ENCODE measurements at regions not wholly inside any gene's neighbourhood (a gene's known extent, or its start where the extent isn't known, plus 50 kb on each side); places are given as distances from the start of the nearest gene placed in this dataset.
"Not testable (repeated sequence)": the region's sequence is repeated elsewhere in the genome, so short reads cannot be mapped to it uniquely, and the experiment has no call there.

DNA sequence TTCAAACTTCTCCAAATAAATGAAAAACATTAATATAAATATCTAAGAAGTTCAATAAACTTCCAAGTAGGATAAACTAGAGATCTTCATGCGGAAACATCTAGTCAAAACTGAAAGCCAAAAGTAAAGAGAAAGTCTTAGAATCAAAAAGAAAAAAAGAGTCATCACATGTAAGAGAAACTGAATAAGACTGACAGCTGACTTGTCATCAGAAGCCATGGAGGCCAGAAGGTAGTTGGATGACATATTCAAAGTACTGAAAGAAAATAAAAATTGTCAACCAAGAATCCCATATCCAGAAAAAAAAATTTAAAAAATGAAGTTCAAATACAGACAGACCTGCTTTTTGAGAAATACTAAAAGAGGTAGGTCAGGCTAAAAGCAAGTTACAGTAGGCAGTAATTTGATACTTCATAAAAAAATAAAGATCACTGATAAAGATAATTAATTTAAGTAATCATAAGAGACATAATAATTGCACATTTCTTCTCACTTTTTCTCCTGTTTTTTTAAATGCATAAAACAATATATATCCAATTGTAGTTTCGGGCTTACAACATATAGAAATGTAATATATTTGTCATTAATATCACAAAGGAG, 327.6 kb upstream of the PCDH9 start:
- no peak for DNase-seq (ENCODE audit: low spot score in 2 of 2)
- Histone ChIP-seq H3K27me3 (ENCODE audit: low read depth) (no peaks in the 10 kb centered on the region), H3K9me3 (no peaks in the 10 kb centered on the region), H3K4me3 (no peak overlapping the region), H3K4me1 (no peaks in the 10 kb centered on the region), H3K36me3 (replicated peaks) (no peaks in the 10 kb centered on the region)
- in situ Hi-C loops (cut with MboI; ENCODE audit: low sequenced_read_pairs), result no loop called here

DNA sequence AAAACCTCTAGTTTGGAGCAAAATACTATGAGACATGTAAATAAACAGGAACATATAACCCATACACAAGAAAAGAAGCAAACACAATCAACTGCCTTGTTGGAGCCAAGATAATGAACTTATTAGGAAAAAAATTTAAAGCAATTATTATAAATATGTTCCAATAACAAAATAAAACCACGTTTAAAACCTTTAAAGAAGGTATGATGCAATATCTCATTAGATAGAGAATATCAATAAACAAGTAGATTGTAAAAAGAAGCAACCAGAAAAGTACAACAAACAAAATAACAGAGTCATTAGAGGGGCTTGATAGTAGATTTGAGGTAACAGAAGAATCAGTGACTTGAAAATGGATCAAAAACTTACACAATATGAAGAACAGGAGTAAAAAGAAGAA, 327.0 kb upstream of the PCDH9 start:
- Histone ChIP-seq H3K4me1 (no peaks in the 10 kb centered on the region), H3K9me3 (no peaks in the 10 kb centered on the region), H3K36me3 (replicated peaks) (no peaks in the 10 kb centered on the region), H3K4me3 (no peak overlapping the region), H3K27me3 (ENCODE audit: low read depth) (no peaks in the 10 kb centered on the region)
- no peak for DNase-seq (ENCODE audit: low spot score in 2 of 2)
- in situ Hi-C loops (cut with MboI; ENCODE audit: low sequenced_read_pairs), result no loop called here

DNA sequence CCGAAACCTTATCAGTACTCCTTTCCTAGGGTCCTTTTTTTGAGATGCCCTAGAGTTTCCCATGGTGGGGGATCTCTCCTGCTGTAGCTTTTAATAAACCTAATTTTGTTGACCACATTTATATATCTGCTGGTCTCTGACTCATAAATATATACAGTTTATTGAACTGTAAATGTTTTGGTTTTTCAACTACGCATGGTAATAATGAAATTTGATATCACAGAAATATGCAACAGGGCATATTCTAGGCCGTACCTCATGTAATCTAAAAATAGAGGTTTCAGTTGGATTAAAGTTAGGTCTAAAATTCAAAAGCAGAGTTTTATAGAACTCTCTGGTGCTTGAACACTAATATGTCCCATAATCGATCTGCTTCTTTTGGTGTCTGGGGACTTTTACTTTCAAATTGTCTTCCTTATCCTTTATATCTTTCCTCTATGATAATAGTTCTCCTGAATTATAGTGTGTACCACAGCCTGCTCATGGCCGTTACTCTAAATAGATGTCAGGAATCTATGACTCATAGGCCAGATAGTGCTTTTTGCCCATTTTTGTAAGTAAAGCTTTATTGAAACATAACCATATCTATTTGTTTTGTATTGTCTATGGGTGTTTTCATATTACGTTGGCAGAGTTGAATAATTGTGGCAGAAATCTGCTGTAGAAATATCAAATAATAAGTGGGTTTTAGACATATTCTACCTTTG, 324.8 kb upstream of the PCDH9 start:
- Histone ChIP-seq H3K4me3 (no peak overlapping the region), H3K4me1 (no peaks in the 10 kb centered on the region), H3K36me3 (replicated peaks) (no peaks in the 10 kb centered on the region), H3K9me3 (no peaks in the 10 kb centered on the region), H3K27me3 (ENCODE audit: low read depth) (no peaks in the 10 kb centered on the region)
- no peak for DNase-seq (ENCODE audit: low spot score in 2 of 2)
- in situ Hi-C loops (cut with MboI; ENCODE audit: low sequenced_read_pairs), result no loop called here

DNA sequence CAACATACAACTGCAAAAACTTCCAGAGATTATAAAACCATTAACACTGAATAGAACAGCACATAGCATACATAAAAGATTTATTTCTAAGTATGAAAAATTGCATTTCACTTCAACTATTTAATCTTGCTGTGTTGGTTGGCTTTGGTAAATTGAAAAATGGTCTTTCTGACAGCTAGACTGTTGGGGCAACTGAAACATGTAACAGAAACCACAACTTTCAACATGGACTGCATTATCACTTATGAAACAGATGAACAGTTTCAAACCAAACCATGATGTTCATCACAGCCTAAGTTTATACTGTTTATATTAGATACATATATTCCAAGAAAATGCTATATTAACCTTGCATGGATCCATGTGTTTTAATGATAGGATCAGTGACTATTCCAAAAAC, 324.1 kb upstream of the PCDH9 start:
- Histone ChIP-seq H3K4me1 (no peaks in the 10 kb centered on the region), H3K36me3 (replicated peaks) (no peaks in the 10 kb centered on the region), H3K4me3 (no peak overlapping the region), H3K27me3 (ENCODE audit: low read depth) (no peaks in the 10 kb centered on the region), H3K9me3 (no peaks in the 10 kb centered on the region)
- in situ Hi-C loops (cut with MboI; ENCODE audit: low sequenced_read_pairs), result no loop called here
- no peak for DNase-seq (ENCODE audit: low spot score in 2 of 2)

DNA sequence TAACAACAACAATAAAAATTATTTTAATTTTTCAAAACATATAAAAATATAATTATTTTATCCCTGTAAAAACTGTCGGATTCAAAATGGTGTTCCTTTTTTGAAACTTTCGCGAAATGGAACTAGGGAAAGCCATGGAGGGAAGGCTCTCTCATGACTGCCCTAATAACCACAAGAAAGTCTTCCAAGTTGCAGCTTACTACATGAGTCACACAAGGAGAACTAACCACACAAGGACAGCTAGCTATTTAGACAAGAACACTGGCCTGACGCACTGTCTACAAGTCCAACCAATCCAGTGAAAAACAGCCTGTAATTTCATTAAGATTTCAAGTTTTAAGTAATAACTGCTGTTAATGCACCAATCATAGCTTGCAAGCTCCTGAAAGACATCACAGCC, 319.2 kb upstream of the PCDH9 start:
- in situ Hi-C loops (cut with MboI; ENCODE audit: low sequenced_read_pairs), result no loop called here
- H3K9me3 ChIP-seq, result no peaks in the 10 kb centered on the region
- H3K4me1 ChIP-seq, result no peaks in the 10 kb centered on the region
- no peak for DNase-seq (ENCODE audit: low spot score in 2 of 2)
- H3K36me3 ChIP-seq (replicated peaks), result no peaks in the 10 kb centered on the region
- H3K27me3 ChIP-seq (ENCODE audit: low read depth), result no peaks in the 10 kb centered on the region
- H3K4me3 ChIP-seq, result no peak overlapping the region

DNA sequence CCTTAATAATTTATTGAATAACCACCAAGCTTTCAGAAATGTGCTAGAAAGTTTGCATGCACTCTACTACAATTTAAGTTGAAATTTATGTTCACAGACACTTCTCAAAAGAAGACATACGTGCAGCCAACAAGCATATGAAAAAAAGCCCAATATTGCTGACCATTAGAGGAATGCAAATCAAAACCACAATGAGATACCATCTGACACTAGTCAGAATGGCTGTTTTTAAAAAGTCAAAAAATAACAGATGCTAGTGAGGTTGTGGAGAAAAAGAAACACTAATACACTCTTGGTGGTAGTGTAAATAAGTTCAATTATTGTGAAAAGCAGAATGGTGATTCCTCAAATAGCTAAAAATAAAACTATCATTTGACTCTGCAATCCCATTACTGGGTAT, 308.8 kb upstream of the PCDH9 start:
- Histone ChIP-seq H3K36me3 (replicated peaks) (no peaks in the 10 kb centered on the region), H3K27me3 (ENCODE audit: low read depth) (no peaks in the 10 kb centered on the region), H3K4me3 (no peak overlapping the region), H3K4me1 (no peaks in the 10 kb centered on the region), H3K9me3 (no peaks in the 10 kb centered on the region)
- no peak for DNase-seq (ENCODE audit: low spot score in 2 of 2)
- in situ Hi-C loops (cut with MboI; ENCODE audit: low sequenced_read_pairs), result no loop called here

DNA sequence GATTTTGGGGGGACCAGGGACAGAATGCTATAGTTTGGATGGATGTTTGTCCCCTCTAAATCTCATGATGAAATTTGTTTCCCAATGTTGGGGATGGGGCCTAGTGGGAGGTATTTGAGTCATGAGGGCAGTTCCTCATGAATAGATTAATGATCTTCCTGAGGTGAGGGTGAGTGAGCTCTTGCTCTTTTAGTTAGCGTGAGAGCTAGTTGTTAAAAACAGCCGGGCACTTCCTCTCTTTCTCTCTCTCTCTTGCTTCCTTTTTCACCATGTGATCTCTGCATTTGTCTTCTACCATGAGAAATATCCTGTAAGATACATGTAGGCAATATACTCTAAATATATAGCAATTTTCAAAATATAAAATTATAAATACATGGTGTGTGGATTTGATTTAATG, 290.8 kb upstream of the PCDH9 start:
- in situ Hi-C loops (cut with MboI; ENCODE audit: low sequenced_read_pairs), result no loop called here
- no peak for DNase-seq (ENCODE audit: low spot score in 2 of 2)
- H3K9me3 ChIP-seq, result no peaks in the 10 kb centered on the region

DNA sequence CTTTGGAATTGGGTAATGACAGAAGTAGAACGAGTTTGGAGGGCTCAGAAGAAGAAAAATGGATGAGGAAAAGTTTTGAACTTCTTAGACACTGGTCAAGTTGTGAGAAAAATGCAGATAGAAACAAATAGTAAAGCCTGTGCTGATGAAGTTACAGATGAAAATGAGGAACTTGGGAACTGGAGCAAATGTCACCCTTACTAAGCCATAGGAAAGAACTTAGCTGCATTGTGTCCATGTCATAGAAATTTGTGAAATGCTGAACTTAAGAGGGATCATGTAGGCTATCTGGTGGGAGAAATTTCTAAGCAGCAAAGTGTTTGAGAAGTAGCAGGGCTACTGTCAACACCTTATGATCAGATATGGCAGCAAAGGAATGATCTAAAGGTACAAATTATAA, 289.2 kb upstream of the PCDH9 start:
- Histone ChIP-seq H3K9me3 (no peaks in the 10 kb centered on the region), H3K4me3 (no peak overlapping the region), H3K36me3 (replicated peaks) (no peaks in the 10 kb centered on the region), H3K27me3 (ENCODE audit: low read depth) (no peaks in the 10 kb centered on the region), H3K4me1 (peaks cover 14% of the 10 kb centered on the region)
- in situ Hi-C loops (cut with MboI; ENCODE audit: low sequenced_read_pairs), result no loop called here
- DNase-seq (ENCODE audit: low spot score in 2 of 2), result no peak

More for the DNA sequence above, 290.8 kb upstream of the PCDH9 start:
- Histone ChIP-seq H3K4me3 (no peak overlapping the region), H3K27me3 (ENCODE audit: low read depth) (no peaks in the 10 kb centered on the region), H3K4me1 (peaks cover 14% of the 10 kb centered on the region), H3K36me3 (replicated peaks) (no peaks in the 10 kb centered on the region)

DNA sequence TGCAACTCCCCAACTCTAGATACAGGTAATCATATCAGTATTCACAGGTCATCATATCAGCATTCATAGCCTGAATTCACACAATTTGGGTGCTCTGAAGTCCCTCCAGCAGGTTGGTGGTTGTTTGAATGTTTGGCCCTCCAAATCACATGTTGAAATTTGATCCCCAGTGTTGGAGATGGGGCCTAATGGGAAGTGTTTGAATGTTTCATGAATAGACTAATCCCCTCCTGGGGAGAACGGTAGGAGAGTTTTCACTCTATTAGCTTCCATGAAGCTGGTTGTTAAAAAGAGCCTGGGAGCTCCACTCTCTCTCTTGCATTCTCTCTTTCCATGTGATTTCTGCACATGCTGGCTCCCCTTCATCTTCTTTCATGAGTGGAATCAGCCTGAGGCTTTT, 288.6 kb upstream of the PCDH9 start:
- in situ Hi-C loops (cut with MboI; ENCODE audit: low sequenced_read_pairs), result no loop called here
- Histone ChIP-seq H3K9me3 (no peaks in the 10 kb centered on the region), H3K4me1 (peaks cover 14% of the 10 kb centered on the region), H3K4me3 (no peak overlapping the region), H3K27me3 (ENCODE audit: low read depth) (no peaks in the 10 kb centered on the region), H3K36me3 (replicated peaks) (no peaks in the 10 kb centered on the region)
- DNase-seq (ENCODE audit: low spot score in 2 of 2), result no peak

DNA sequence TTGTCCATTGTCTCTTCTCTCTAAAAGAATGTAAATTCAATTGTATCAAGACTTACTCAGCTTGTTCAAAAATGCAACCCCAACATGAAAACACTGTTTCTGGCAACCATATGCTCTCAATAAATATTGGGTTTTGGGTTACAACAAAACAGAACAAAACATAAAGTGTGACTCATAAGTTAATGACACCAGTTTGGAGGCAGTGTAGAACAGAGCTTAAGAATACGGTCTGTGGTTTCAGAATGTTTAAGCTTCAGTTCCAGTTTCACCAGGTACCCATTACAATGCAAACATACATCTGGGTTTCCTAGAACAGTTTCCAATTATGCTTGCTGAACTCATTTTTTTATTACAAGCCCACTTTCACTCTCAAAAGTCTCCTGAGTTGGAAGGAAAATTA, 285.8 kb upstream of the PCDH9 start:
- no peak for DNase-seq (ENCODE audit: low spot score in 2 of 2)
- no peaks in the 10 kb centered on the region for H3K27me3 ChIP-seq (ENCODE audit: low read depth)
- H3K36me3 ChIP-seq (replicated peaks), result no peaks in the 10 kb centered on the region
- H3K9me3 ChIP-seq, result no peaks in the 10 kb centered on the region
- H3K4me1 ChIP-seq, result peaks cover 16% of the 10 kb centered on the region
- H3K4me3 ChIP-seq, result no peak overlapping the region
- in situ Hi-C loops (cut with MboI; ENCODE audit: low sequenced_read_pairs), result no loop called here

DNA sequence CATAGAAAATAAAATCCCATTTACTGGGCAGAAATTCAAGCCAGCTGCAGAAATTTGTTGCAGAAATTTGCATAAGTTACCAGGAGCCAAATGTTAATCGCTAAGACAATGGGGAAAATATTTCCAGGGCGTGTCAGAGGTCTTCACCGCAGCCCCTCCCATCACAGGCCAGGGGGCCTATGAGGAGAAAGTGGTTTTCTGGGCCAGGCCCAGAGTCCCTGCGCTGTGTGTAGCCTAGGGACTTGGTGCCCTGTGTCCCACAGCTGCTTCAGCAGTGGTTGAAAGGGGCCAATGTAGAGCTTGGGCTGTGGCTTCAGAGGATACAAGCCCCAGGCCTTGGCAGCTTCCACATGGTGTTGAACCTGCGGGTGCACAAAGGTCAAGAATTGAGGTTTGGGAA, 278.9 kb upstream of the PCDH9 start:
- Histone ChIP-seq H3K36me3 (replicated peaks) (no peaks in the 10 kb centered on the region), H3K27me3 (ENCODE audit: low read depth) (no peaks in the 10 kb centered on the region), H3K4me1 (peaks cover 3% of the 10 kb centered on the region; the same call in 1 of the 2 replicates), H3K9me3 (no peaks in the 10 kb centered on the region), H3K4me3 (no peak overlapping the region)
- in situ Hi-C loops (cut with MboI; ENCODE audit: low sequenced_read_pairs), result no loop called here
- no peak for DNase-seq (ENCODE audit: low spot score in 2 of 2)

DNA sequence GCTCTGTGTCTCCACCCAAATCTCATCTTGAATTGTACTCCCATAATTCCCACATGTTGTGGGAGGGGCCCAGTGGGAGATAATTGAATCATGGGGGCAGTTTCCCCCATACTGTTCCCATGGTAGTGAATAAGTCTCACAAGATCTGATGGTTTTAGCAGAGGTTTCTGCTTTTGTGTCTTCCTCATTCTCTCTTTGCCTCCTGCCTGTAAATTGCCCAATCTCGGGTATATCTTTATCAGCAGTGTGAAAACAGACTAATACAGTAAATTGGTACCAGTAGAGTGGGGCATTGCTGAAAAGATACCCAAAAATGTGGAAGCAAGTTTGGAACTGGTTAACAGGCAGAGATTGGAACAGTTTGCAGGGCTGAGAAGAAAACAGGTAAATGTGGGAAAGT, 278.1 kb upstream of the PCDH9 start:
- H3K4me1 ChIP-seq; DNase-seq (ENCODE audit: low spot score in 2 of 2); H3K9me3 ChIP-seq; H3K36me3 ChIP-seq (replicated peaks); H3K27me3 ChIP-seq (ENCODE audit: low read depth); H3K4me3 ChIP-seq; in situ Hi-C loops (cut with MboI; ENCODE audit: low sequenced_read_pairs): not testable (repeated sequence)

DNA sequence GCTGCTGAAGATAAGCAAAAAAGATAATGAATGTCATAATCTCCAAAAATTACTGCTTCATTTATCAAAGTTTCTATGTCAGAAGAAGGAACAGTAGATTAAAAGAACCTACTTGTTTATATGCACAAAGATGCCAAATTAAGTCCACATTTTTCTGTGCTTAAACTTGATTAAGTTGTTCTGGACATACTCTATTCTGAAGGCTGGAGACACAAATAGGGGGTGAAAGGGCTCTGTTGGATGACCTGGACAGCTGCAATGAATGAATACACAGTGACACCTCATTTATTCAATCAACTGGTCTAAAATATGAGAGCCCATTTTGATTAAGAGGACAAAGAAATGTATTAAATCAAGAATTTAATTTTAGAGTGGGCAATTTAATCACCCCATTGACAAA, 276.3 kb upstream of the PCDH9 start:
- no peaks in the 10 kb centered on the region; the same call in 1 of the 2 replicates for H3K4me1 ChIP-seq
- no peaks in the 10 kb centered on the region for H3K36me3 ChIP-seq (replicated peaks)
- no peaks in the 10 kb centered on the region for H3K9me3 ChIP-seq
- H3K27me3 ChIP-seq (ENCODE audit: low read depth), result no peaks in the 10 kb centered on the region
- DNase-seq (ENCODE audit: low spot score in 2 of 2), result no peak
- in situ Hi-C loops (cut with MboI; ENCODE audit: low sequenced_read_pairs), result no loop called here
- no peak overlapping the region for H3K4me3 ChIP-seq

DNA sequence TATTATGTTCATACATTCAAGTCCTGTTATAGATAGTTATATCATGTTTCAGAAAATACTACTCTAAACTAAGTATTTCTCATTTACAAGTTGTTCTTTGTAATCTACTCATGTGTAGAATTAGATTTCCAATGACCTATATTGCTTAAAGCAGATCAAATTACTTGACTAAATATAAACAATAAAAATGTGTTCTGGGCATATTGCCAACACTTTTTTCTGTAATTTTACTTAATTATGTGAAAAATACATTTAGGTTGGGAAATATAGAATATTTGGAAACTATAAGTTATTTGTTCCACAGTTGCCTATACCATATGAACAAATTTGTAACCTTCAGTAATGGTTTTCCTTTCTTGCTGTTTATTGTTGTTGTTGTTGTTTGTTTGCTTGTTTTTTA, 275.2 kb upstream of the PCDH9 start:
- Histone ChIP-seq H3K4me1 (no peaks in the 10 kb centered on the region; the same call in 1 of the 2 replicates), H3K4me3 (no peak overlapping the region), H3K9me3 (no peaks in the 10 kb centered on the region), H3K27me3 (ENCODE audit: low read depth) (no peaks in the 10 kb centered on the region), H3K36me3 (replicated peaks) (no peaks in the 10 kb centered on the region)
- no peak for DNase-seq (ENCODE audit: low spot score in 2 of 2)
- in situ Hi-C loops (cut with MboI; ENCODE audit: low sequenced_read_pairs), result no loop called here

DNA sequence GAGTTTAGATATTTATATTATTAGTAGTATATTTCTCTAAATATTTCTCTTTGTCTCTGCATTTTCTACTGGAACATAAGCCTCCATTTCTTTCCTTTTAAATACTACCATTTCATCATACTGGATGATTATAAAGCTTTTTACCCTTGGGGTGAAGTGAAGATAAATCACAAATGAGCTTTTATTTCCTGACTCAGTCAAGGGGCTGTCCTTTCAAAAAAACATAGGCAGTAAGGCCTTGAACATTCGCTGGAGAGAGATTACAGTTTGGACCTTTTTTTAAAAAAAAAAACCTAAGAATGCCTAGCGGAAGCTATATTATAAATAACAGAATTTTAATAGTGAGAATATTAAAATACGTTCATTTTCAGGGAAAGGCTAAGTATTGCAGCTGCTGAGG, 268.8 kb upstream of the PCDH9 start:
- H3K36me3 ChIP-seq (replicated peaks), result no peaks in the 10 kb centered on the region
- H3K27me3 ChIP-seq (ENCODE audit: low read depth), result no peaks in the 10 kb centered on the region
- H3K4me1 ChIP-seq, result peaks cover 4% of the 10 kb centered on the region; the same call in 1 of the 2 replicates
- H3K4me3 ChIP-seq, result no peak overlapping the region
- DNase-seq (ENCODE audit: low spot score in 2 of 2), result no peak
- H3K9me3 ChIP-seq, result no peaks in the 10 kb centered on the region
- in situ Hi-C loops (cut with MboI; ENCODE audit: low sequenced_read_pairs), result no loop called here

Data from HAP-1 (cell line).